OCI-LY7 (cell line): ENCODE measurements at regions not wholly inside any gene's neighbourhood (a gene's known extent, or its start where the extent isn't known, plus 50 kb on each side); places are given as distances from the start of the nearest gene placed in this dataset.
A peak's percentile ranks its signal among the peaks of the same experiment; 100 is the strongest.

Source experiments
- BruUV-seq: library from RNA; stranded (reverse); fragments of 400-500 nt; replicated peaks from 2 replicates; lab custom pipeline; 2021; lab: Mats Ljungman, UMichigan
- CTCF ChIA-PET: fragments of 300-600 bp; sonication (Branson Sonifier 250); formaldehyde crosslinking; loops from one replicate; lab custom pipeline; 2022; ENCODE audit warnings: antibody characterized with exemption; ENCODE audit not compliant: unreplicated experiment; lab: Charles Lee
- POLR2A ChIA-PET: fragments of 300-600 bp; sonication (Branson Sonifier 250); formaldehyde crosslinking; loops from one replicate; lab custom pipeline; 2022; ENCODE audit warnings: antibody characterized with exemption; lab: Charles Lee
- DNase-seq: peaks from one replicate; pipeline ENCODE4 v3.0.0-alpha.2; 2015; ENCODE audit warnings: low spot score
- H2AFZ ChIP-seq: fragments of 200-600 bp; sonication (generic), shearing (Covaris generic); 2 replicates; pipeline ENCODE4 v1.6.1; 2014; ENCODE audit warnings: mild to moderate bottlenecking, antibody characterized with exemption, low read length, moderate library complexity
- H3K27ac ChIP-seq: fragments of 200-600 bp; sonication (generic); 2 replicates; pipeline ENCODE4 v1.5.1; 2014; ENCODE audit warnings: mixed run types, low read depth, mild to moderate bottlenecking, moderate library complexity, low read length, inconsistent platforms; ENCODE audit not compliant: poor library complexity, severe bottlenecking
- H3K36me3 ChIP-seq: fragments of 200-600 bp; sonication (generic); 2 replicates; pipeline ENCODE4 v1.6.1; 2014; ENCODE audit warnings: mild to moderate bottlenecking, antibody characterized with exemption, low read length, moderate library complexity, mixed read lengths; ENCODE audit not compliant: insufficient read depth
- H3K4me1 ChIP-seq: fragments of 200-600 bp; sonication (generic); 2 replicates; pipeline ENCODE4 v1.5.1; 2014; ENCODE audit warnings: mild to moderate bottlenecking, low read length; ENCODE audit not compliant: insufficient read depth, poor library complexity, severe bottlenecking
- H3K4me2 ChIP-seq: fragments of 200-600 bp; sonication (generic); 2 replicates; pipeline ENCODE4 v1.6.1; 2014; ENCODE audit warnings: mild to moderate bottlenecking, low read length
- H3K4me3 ChIP-seq: fragments of 200-600 bp; sonication (generic); 2 replicates; pipeline ENCODE4 v1.5.1; 2014; ENCODE audit warnings: mild to moderate bottlenecking, low read depth, low read length; ENCODE audit not compliant: poor library complexity, severe bottlenecking
- H3K79me2 ChIP-seq: fragments of 200-600 bp; sonication (generic); 2 replicates; pipeline ENCODE4 v1.6.1; 2016; ENCODE audit warnings: low read depth, mild to moderate bottlenecking, low read length, moderate library complexity, mixed read lengths; ENCODE audit not compliant: insufficient read depth
- H3K9me2 ChIP-seq: fragments of 200-600 bp; sonication (generic); 2 replicates; pipeline ENCODE4 v1.6.1; 2016; ENCODE audit warnings: mild to moderate bottlenecking, low read length, mixed read lengths; ENCODE audit not compliant: insufficient read depth
- H3K9me3 ChIP-seq: fragments of 200-600 bp; sonication (generic); 2 replicates; pipeline ENCODE4 v1.6.1; 2014; ENCODE audit warnings: mild to moderate bottlenecking, mixed run types, low read length, mixed read lengths
- H4K20me1 ChIP-seq: fragments of 200-600 bp; sonication (generic); 2 replicates; pipeline ENCODE4 v1.6.1; 2014; ENCODE audit warnings: mild to moderate bottlenecking, antibody characterized with exemption, low read length, moderate library complexity, mixed read lengths; ENCODE audit not compliant: insufficient read depth
- EZH2phosphoT487 ChIP-seq: fragments of 200-600 bp; sonication (generic); IDR thresholded peaks from 2 replicates; pipeline ENCODE4 v1.6.1; 2018; ENCODE audit warnings: low read depth, borderline replicate concordance, mild to moderate bottlenecking, mixed run types, antibody characterized with exemption, low read length, moderate library complexity, mixed read lengths
- intact Hi-C: fragments of 100-400 bp; cut with micrococcal nuclease; formaldehyde crosslinking; loops from one replicate; pipeline ENCODE4 v1.10.0; 2022; ENCODE audit not compliant: unreplicated experiment
- TF ChIP-seq, protein P1 (sequence below): fragments of 200-600 bp; sonication (generic); conservative IDR thresholded peaks from 2 replicates; pipeline ENCODE4 v1.5.1; 2014; ENCODE audit warnings: mild to moderate bottlenecking, antibody characterized with exemption, low read length, moderate library complexity, mixed read lengths

DNA sequence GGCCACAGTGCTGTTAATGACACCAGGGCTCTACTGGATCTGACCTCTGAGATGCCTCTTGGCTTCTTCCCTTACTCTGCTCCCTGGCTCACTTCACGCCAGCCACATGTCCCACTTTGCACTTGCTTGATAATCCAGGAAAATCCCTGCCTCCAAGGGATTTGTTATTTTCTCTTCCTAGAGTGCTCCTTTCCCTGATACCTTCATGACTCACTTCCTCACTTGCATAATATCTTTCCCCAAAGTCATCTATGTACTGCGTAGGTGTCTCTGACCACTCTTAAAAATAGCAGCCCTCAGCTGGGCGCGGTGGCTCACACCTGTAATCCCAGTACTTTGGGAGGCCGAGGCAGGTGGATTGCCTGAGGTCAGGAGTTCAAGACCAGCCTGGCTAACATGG lies 572.3 kb downstream of the PLCL1 start:
- Histone ChIP-seq H3K4me3 (no peak overlapping the region), H3K36me3 (no peaks in the 10 kb centered on the region), H3K27ac (no peak overlapping the region), H3K9me3 (no peaks in the 10 kb centered on the region), H4K20me1 (no peaks in the 10 kb centered on the region), H2AFZ (no peak overlapping the region), H3K79me2 (no peaks in the 10 kb centered on the region), H3K4me1 (peaks cover 27% of the 10 kb centered on the region), H3K9me2 (no peaks in the 10 kb centered on the region), H3K4me2 (no peak overlapping the region)
- TF ChIP-seq, protein P1, sequence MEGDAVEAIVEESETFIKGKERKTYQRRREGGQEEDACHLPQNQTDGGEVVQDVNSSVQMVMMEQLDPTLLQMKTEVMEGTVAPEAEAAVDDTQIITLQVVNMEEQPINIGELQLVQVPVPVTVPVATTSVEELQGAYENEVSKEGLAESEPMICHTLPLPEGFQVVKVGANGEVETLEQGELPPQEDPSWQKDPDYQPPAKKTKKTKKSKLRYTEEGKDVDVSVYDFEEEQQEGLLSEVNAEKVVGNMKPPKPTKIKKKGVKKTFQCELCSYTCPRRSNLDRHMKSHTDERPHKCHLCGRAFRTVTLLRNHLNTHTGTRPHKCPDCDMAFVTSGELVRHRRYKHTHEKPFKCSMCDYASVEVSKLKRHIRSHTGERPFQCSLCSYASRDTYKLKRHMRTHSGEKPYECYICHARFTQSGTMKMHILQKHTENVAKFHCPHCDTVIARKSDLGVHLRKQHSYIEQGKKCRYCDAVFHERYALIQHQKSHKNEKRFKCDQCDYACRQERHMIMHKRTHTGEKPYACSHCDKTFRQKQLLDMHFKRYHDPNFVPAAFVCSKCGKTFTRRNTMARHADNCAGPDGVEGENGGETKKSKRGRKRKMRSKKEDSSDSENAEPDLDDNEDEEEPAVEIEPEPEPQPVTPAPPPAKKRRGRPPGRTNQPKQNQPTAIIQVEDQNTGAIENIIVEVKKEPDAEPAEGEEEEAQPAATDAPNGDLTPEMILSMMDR = no peak
- no peak for TF ChIP-seq EZH2phosphoT487
- POLR2A ChIA-PET = no interaction called here
- DNase-seq = no peak
- CTCF ChIA-PET = no interaction called here
- no TSS peak for BruUV-seq
- intact Hi-C loops = no loop called here

DNA sequence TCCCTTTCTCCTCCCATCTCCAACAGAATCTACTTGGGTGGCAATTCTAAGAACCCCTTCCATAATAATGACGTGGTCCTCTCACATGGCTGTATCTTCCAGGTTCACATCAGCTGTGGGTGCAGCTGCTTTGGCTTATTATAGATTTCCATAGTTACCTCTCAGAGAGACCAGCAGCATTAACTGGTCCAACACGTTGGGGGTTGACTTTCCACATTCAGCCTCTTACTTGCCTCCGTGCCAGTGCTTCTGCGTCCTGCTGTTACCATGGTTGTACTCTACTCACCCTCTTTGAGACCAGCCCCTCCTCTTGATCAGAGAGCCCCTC lies 570.7 kb downstream of the PLCL1 start:
- Histone ChIP-seq H3K9me2 (no peaks in the 10 kb centered on the region), H4K20me1 (no peaks in the 10 kb centered on the region), H3K79me2 (no peaks in the 10 kb centered on the region), H3K9me3 (no peaks in the 10 kb centered on the region), H3K4me1 (peaks cover 30% of the 10 kb centered on the region), H3K27ac (peak overlapping the region; percentile 41), H3K36me3 (no peaks in the 10 kb centered on the region), H2AFZ (peak overlapping the region; percentile 87), H3K4me2 (peak overlapping the region; percentile 58), H3K4me3 (no peak overlapping the region)
- no peak for TF ChIP-seq EZH2phosphoT487
- TF ChIP-seq, protein P1 = no peak
- ChIA-PET POLR2A (interaction anchor here (0.9 to 1.2 kb wide), 3 partner anchors 14 to 1121 kb away, joined by 3 to 6 read pairs (median 4); no protein-coding TSS in a partner anchor), CTCF (no interaction called here)
- DNase-seq = peak; percentile 53
- no TSS peak for BruUV-seq
- intact Hi-C loops = loop anchor here (2.0 kb wide), 1 partner anchor 1114 kb away; no protein-coding TSS in a partner anchor

DNA sequence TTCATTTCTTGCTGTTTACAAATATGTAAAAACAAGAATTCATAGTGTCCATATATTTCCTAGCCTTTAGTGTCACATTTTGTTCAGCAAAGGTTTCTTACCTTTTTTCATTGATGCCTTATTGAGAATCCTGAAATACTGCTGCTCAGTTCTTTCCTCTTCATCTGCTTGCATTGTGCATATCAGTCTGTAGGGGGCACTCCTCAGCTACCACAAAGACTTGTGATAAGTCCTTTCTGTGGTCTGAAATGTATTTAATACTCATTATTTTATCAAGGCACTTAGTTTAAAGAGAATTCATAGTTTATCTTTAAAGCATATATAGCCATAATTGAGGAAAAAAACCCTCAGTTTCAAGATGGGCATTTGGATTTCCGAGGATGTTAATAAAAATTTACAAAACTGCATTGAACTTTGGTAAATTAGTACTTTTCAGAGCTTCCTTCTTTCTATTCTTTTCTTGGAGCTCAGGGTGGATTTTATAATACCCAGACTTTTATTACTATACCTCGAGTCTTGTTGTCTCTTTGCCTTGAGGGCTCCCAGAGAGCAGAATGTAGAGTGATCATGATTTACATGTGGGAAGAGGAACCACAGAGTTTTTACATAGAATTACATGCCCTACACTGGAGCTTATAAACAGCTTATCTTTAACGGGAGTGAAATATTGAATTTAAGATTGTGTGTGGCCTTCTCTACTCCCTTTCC lies 570.1 kb downstream of the PLCL1 start:
- Histone ChIP-seq H3K36me3 (no peaks in the 10 kb centered on the region), H3K4me1 (peaks cover 30% of the 10 kb centered on the region), H3K4me2 (peak overlapping the region; percentile 58), H3K4me3 (no peak overlapping the region), H4K20me1 (no peaks in the 10 kb centered on the region), H3K27ac (peak overlapping the region; percentile 41), H3K79me2 (no peaks in the 10 kb centered on the region), H3K9me2 (no peaks in the 10 kb centered on the region), H3K9me3 (no peaks in the 10 kb centered on the region), H2AFZ (peak overlapping the region; percentile 87)
- peak; percentile 82 for DNase-seq
- POLR2A ChIA-PET = interaction anchor here (0.9 to 1.2 kb wide), 3 partner anchors 15 to 1122 kb away, joined by 3 to 6 read pairs (median 4); no protein-coding TSS in a partner anchor
- CTCF ChIA-PET = no interaction called here
- TF ChIP-seq, protein P1 = peak; percentile 100
- TF ChIP-seq EZH2phosphoT487 = no peak
- intact Hi-C loops = loop anchor here (2.0 to 5.0 kb wide), 2 partner anchors 283 to 1114 kb away; no protein-coding TSS in a partner anchor
- BruUV-seq = no TSS peak
